Loucy (cell line): ENCODE measurements at regions not wholly inside any gene's neighbourhood (a gene's known extent, or its start where the extent isn't known, plus 50 kb on each side); places are given as distances from the start of the nearest gene placed in this dataset.

ENCODE experiments used
- H2AFZ ChIP-seq: fragments of 200-600 bp; sonication (generic); 2 replicates; pipeline ENCODE4 v1.6.0; 2016; ENCODE audit warnings: antibody characterized with exemption, mild to moderate bottlenecking, low read length, moderate library complexity
- H3F3A ChIP-seq: fragments of 200-600 bp; 2 replicates; pipeline ENCODE4 v1.6.0; 2016; ENCODE audit warnings: antibody characterized with exemption, low read depth, mild to moderate bottlenecking
- H3K27me3 ChIP-seq: fragments of 200-600 bp; sonication (generic); 2 replicates; pipeline ENCODE4 v1.6.1; 2014; ENCODE audit warnings: low read length, mild to moderate bottlenecking; ENCODE audit not compliant: insufficient read depth, poor library complexity, severe bottlenecking
- H3K36me3 ChIP-seq: fragments of 200-600 bp; sonication (generic); 2 replicates; pipeline ENCODE4 v1.6.1; 2016; ENCODE audit warnings: low read length; ENCODE audit not compliant: insufficient read depth
- H3K4me1 ChIP-seq: fragments of 200-600 bp; sonication (generic); 2 replicates; pipeline ENCODE4 v1.5.1; 2014; ENCODE audit warnings: low read length, mild to moderate bottlenecking; ENCODE audit not compliant: insufficient read depth, poor library complexity, severe bottlenecking
- H3K4me2 ChIP-seq: fragments of 200-600 bp; sonication (generic); 2 replicates; pipeline ENCODE4 v1.6.0; 2014; ENCODE audit warnings: antibody characterized with exemption, low read length, low read depth, mild to moderate bottlenecking; ENCODE audit not compliant: poor library complexity, severe bottlenecking
- H3K4me3 ChIP-seq: fragments of 200-600 bp; sonication (generic); 2 replicates; pipeline ENCODE4 v1.5.1; 2014; ENCODE audit warnings: low read length, mild to moderate bottlenecking, mixed read lengths; ENCODE audit not compliant: poor library complexity, severe bottlenecking
- H3K79me2 ChIP-seq: fragments of 200-600 bp; sonication (generic); 2 replicates; pipeline ENCODE4 v1.6.1; 2014; ENCODE audit warnings: low read length; ENCODE audit not compliant: insufficient read depth
- H3K9ac ChIP-seq: fragments of 200-600 bp; sonication (generic); 2 replicates; pipeline ENCODE4 v1.6.0; 2014; ENCODE audit warnings: mild to moderate bottlenecking, low read depth, low read length, moderate library complexity; ENCODE audit not compliant: poor library complexity, severe bottlenecking
- H3K9me2 ChIP-seq: fragments of 200-600 bp; sonication (generic); replicated peaks from 2 replicates; pipeline ENCODE4 v1.6.1; 2016; ENCODE audit warnings: low read depth, low read length, mixed read lengths
- H3K9me3 ChIP-seq: fragments of 200-600 bp; sonication (generic); 2 replicates; pipeline ENCODE4 v1.6.1; 2014; ENCODE audit warnings: mild to moderate bottlenecking, antibody characterized with exemption, low read length, low read depth; ENCODE audit not compliant: insufficient read depth
- H4K20me1 ChIP-seq: fragments of 200-600 bp; sonication (generic); 2 replicates; pipeline ENCODE4 v1.6.0; 2014; ENCODE audit warnings: antibody characterized with exemption, low read length, mild to moderate bottlenecking; ENCODE audit not compliant: insufficient read depth, poor library complexity, severe bottlenecking
- CTCF ChIP-seq: fragments of 200-600 bp; sonication (generic); conservative IDR thresholded peaks from 2 replicates; pipeline ENCODE4 v1.5.1; 2014; ENCODE audit warnings: mild to moderate bottlenecking, antibody characterized with exemption, low read length
- EZH2phosphoT487 ChIP-seq: fragments of 200-600 bp; IDR thresholded peaks from 2 replicates; pipeline ENCODE4 v1.6.1; 2018; ENCODE audit warnings: antibody characterized with exemption, mild to moderate bottlenecking, moderate library complexity, borderline replicate concordance

- TF ChIP-seq EZH2phosphoT487 (no peak), CTCF (no peak)
- no peaks in the 10 kb centered on the region for H3K79me2 ChIP-seq
- H3F3A ChIP-seq = no peaks in the 10 kb centered on the region
- H3K36me3 ChIP-seq = no peaks in the 10 kb centered on the region
- no peaks in the 10 kb centered on the region for H4K20me1 ChIP-seq
- H3K4me3 ChIP-seq = no peak overlapping the region
- H2AFZ ChIP-seq = no peak overlapping the region
- H3K4me2 ChIP-seq = no peak overlapping the region
- H3K27me3 ChIP-seq = no peaks in the 10 kb centered on the region
- H3K9ac ChIP-seq = no peak overlapping the region
- no peaks in the 10 kb centered on the region for H3K9me3 ChIP-seq
- H3K4me1 ChIP-seq = no peaks in the 10 kb centered on the region
- no peaks in the 10 kb centered on the region for H3K9me2 ChIP-seq
These were observed 116.4 kb upstream of the SLC34A2 start for GRCh38 chr4:25539241-25539640.

GRCh38 chr4:25540734-25541133 lies 114.9 kb upstream of the SLC34A2 start:
- no peaks in the 10 kb centered on the region for H3F3A ChIP-seq
- H3K4me2 ChIP-seq = no peak overlapping the region
- no peak overlapping the region for H3K4me3 ChIP-seq
- TF ChIP-seq CTCF = no peak
- no peak for TF ChIP-seq EZH2phosphoT487
- H3K79me2 ChIP-seq = no peaks in the 10 kb centered on the region
- H3K27me3 ChIP-seq = no peaks in the 10 kb centered on the region
- no peaks in the 10 kb centered on the region for H3K9me3 ChIP-seq
- H3K9ac ChIP-seq = no peak overlapping the region
- no peaks in the 10 kb centered on the region for H3K4me1 ChIP-seq
- no peaks in the 10 kb centered on the region for H3K9me2 ChIP-seq
- H3K36me3 ChIP-seq = no peaks in the 10 kb centered on the region
- H2AFZ ChIP-seq = no peak overlapping the region
- H4K20me1 ChIP-seq = no peaks in the 10 kb centered on the region

GRCh38 chr4:25547343-25547742 lies 108.3 kb upstream of the SLC34A2 start:
- TF ChIP-seq EZH2phosphoT487 = no peak
- no peak for TF ChIP-seq CTCF
- Histone ChIP-seq H2AFZ (no peak overlapping the region), H3K36me3 (no peaks in the 10 kb centered on the region)

More at GRCh38 chr4:25547343-25547742, 108.3 kb upstream of the SLC34A2 start:
- Histone ChIP-seq H4K20me1 (no peaks in the 10 kb centered on the region), H3K9me3 (no peaks in the 10 kb centered on the region), H3K27me3 (no peaks in the 10 kb centered on the region), H3K4me2 (no peak overlapping the region), H3F3A (no peaks in the 10 kb centered on the region), H3K4me3 (no peak overlapping the region), H3K79me2 (no peaks in the 10 kb centered on the region), H3K9me2 (no peaks in the 10 kb centered on the region), H3K4me1 (no peaks in the 10 kb centered on the region), H3K9ac (no peak overlapping the region)
